ENCODE measurements at regions not wholly inside any gene's neighbourhood (a gene's known extent, or its start where the extent isn't known, plus 50 kb on each side); places are given as distances from the start of the nearest gene placed in this dataset.
A peak's percentile ranks its signal among the peaks of the same experiment; 100 is the strongest.
"Not testable (repeated sequence)": the region's sequence is repeated elsewhere in the genome, so short reads cannot be mapped to it uniquely, and the experiment has no call there.

DNA sequence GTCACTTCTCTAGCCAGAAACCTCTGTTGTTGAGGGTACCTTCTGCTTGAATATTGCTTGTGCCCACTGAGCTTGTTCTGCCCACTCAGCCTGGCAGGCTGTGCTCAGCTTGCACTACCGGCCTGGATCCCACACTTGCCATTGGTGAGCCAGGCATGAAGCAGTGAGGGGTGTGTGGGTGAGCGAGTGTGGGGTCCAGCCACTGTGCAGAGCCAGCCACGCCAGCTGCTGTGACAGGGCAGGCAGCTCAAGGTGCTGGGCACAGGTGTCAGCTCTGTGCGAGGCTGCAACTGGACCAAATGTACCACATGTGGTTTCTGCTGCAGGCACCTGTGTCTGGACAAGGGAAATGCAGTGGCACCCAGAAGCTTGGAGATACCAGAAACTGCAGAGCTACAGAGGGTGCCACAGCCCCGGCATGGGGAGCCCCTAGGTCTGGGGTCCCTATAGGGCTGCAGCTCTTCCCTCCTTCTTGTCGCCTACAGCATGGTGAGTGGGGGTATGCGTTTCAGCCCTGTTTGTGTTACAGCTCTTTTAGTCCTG, 305.1 kb upstream of the RIOK2 start:
- DNase-seq (ENCODE audit: low spot score) = no peak

DNA sequence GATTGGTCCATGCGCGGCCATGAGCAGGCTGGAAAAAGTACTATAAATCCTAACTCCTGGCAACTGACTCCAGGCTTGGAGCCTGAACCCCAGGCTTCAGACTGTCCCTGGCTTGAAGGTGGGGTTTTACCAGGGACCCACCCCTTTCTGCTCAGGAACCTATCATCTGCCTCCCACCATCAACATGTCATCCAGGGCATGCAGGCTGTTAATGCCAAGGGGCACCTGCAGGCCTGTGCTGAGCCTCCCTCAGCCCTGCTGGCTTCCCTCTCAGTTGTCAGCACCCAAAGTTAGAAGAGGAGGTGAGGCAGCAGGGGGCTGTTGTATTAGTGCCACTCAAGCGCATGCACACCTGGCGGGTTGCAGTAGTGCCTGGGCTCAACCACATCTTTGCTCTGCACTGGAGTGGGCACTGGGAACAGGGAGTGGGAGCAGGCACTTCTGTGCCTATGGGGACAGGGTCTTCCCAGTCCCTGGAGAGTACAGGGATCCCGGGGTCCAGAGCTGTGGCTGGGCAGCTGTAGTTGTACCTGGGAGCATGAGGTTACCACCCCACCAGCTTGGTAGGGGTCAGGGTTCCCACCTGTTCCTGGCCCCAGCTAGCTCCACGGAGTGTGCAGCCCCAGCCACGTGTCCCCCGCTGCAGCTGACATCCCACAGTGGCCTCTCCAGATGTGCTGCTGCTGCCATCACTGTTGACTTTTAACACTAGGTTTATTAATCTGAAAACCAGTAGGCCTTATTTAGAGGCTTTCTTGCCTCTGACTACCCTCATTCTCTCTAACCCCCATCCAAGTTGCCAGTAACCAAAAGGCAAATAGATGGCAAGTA, 306.2 kb upstream of the RIOK2 start:
- no peak for DNase-seq (ENCODE audit: low spot score)

DNA sequence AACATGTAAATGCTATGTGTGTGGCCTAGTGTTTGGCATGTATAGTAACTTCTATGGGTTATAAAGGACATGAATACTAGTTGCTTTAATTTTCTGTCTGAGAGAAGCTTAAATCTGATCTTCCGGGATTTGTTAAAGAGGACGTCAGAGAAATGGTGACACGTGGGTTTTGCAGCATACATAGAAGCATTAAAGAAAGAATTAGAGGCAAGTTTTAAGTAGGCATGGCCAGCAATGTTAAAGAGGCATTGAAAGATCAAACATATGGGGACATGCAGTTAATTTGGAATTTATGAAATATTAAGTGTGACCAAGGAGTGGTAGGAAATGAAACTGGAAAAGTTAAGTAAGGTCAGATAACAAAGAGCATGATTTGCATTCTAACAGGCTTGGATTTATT, 311.4 kb upstream of the RIOK2 start:
- DNase-seq (ENCODE audit: low spot score) = no peak

- DNase-seq (ENCODE audit: low spot score) = no peak
These were observed 312.3 kb upstream of the RIOK2 start for GRCh38 chr5:97495301-97495700.

- no peak for DNase-seq (ENCODE audit: low spot score)
These were observed 313.0 kb upstream of the RIOK2 start for GRCh38 chr5:97496037-97496436.

DNA sequence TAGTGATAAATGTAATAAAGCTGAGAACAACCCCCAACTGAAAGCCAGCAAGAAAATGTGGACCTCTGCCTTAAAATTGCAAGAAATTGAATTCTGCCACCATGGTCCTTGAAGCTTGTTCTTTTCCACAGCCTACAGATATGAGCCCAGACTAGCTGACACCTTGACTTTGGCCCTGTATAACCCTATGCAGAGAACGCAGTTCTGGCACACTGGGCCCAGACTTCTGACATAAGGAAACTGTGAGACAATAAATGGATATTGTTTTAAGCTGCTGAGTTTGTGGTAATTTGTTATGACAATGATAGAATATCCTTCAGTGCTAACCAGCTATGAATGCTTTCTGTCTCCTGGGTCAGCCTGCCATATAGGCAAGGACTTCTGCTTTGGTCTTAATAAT, 315.6 kb upstream of the RIOK2 start:
- DNase-seq (ENCODE audit: low spot score) = no peak

- no peak for DNase-seq (ENCODE audit: low spot score)
These were observed 316.6 kb upstream of the RIOK2 start for GRCh38 chr5:97499605-97500004.

DNA sequence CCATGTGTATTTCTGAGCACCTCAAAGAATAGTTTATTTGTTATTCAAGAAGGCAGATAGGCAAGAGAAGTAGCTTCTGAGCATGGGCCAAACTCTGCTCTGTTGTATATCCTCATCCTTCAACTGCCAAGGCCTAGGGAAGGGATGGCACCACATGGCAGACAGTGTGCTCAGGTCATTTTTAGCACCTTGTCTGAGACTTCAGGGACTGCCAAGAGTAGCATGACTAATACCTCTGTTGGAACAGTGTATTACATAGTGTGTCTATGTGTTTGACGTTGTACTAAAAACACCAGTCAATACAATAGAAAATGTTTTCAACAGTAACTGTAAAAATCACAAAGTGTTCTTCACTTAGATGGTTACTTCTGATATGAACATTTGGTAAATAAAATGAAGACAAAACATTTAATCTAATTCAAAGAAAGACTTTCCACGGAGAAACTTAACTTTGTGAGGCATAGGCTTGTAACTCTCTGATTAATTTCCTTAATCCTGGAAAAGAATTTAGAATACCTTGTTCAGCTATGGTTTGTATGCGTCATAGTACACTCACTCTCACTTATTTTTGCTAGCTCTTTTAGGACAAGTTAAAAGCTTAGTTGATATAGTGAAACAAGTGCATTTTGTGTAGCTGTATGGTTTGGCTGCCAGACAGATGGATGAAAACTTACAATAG, 318.4 kb upstream of the RIOK2 start:
- no peak for DNase-seq (ENCODE audit: low spot score)

GRCh38 chr5:97501965-97502305, 318.9 kb upstream of the RIOK2 start:
- no peak for DNase-seq (ENCODE audit: low spot score)

- no peak for DNase-seq (ENCODE audit: low spot score)
These were observed 325.8 kb upstream of the RIOK2 start for GRCh38 chr5:97508864-97509263.

DNA sequence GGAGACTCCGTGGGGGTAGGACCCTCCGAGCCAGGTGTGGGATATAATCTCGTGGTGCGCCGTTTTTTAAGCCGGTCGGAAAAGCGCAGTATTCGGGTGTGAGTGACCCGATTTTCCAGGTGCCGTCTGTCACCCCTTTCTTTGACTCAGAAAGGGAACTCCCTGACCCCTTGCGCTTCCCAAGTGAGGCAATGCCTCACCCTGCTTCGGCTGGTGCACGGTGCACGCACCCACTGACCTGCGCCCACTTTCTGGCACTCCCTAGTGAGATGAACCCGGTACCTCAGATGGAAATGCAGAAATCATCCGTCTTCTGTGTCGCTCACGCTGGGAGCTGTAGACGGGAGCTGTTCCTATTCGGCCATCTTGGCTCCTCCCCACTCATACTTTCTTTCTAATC, 336.5 kb upstream of the RIOK2 start:
- DNase-seq (ENCODE audit: low spot score) = not testable (repeated sequence)

GRCh38 chr5:97523336-97523735, 340.3 kb upstream of the RIOK2 start:
- DNase-seq (ENCODE audit: low spot score) = not testable (repeated sequence)

DNA sequence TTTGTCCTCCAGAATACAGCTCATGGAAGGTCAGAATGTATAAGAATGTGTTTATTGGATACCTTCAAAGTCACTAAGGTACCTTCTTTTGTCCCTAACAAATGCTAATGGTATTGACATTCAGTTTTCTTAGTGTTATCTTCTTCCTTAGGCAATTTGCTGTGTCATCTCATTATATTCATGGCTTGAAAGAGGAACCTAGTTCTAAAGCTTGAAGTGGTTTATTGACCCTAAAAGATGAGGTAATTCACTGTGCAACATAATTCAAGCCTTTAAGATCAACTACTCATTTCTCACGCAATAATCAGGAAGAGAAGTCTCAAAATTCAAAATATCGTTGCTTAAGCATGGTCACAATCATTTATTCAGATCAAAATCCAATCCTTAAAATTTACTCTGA, 342.7 kb upstream of the RIOK2 start:
- DNase-seq (ENCODE audit: low spot score) = no peak

- DNase-seq (ENCODE audit: low spot score) = no peak
These were observed 345.9 kb upstream of the RIOK2 start for GRCh38 chr5:97528941-97529340.

DNA sequence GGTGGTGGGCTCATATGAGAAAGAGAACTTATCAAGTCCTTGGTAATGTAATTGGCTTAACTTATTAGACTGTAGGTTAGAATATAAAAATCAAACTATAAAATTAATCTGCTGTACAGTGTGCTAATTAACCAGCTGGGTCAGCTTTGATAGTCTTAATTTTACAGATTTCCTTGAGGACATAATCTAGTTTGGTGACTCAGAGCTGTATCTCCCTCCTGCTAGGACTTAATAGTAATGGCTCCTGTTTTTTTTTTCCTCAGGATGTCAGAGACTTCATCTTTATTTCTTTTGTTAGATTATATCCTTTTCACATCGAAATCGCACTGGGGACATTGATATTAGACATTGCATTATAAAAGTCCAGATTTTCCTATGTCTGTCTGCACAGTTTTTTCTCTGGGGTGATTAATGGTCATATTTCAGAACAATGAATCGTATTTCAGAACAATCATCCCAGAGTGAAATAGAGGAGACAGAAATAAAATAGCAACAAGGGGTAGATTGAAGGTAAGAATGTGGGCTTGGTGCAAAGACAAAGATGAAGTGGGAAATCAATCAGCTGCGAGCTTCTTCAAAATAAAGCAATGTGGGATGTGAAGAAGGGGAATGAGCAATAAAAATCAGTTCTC, 346.4 kb upstream of the RIOK2 start:
- no peak for DNase-seq (ENCODE audit: low spot score)

DNA sequence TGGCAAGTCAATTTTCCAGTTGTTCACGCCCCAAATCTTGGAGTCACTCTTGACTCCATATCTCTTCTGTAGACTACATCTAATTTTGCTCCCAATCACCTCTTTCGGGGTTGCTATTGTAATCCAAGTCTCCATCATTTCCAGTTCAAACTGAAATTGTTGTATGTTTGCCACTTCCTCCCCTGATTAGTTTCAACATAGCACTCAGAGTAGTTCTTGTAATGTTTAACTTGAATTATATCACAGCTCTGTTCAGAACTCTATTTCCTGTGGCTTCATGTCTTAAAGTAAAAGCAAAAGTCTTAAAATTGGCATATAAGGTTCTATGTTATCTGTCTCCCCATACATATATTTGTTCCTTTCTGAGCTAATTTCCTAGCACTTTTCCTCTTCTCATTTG, 348.5 kb upstream of the RIOK2 start:
- no peak for DNase-seq (ENCODE audit: low spot score)

DNA sequence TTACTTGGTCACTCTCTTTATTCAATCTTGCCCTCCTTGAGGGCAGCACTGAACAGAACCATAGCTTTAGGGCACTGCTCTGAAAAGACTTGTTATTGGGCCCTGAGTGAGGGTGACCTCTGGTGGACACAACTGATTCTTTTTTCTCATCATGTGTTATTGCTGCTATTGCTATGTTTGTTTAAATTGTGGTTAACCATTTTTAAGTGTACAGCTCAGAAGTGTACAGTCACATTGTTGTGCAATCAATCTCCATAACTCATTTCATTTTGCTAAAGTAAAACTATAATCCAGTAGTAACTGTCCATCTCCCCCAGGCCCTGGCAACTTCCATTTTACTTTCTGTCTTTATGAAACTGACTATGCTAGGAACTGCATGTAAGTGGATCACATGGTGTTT, 351.1 kb upstream of the RIOK2 start:
- DNase-seq (ENCODE audit: low spot score) = peak; percentile 89

DNA sequence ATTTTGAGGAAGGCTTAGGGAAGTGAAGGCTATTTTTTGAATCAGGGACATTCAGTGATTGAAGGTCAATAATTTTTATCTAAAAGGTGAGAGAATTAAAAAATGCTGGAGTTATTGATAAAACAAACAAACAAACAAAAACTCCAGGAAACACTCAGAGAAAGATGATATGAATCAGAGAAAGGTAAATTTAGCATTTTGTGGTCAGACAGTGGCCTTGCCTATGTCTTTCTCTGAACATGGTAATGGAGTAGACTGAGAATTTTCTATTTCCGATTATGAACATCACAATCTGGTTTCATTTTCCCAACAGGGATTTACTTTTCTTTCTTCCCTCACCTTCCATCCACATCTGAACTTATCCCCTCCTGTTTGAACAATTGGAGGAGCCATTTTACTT, 353.6 kb upstream of the RIOK2 start:
- no peak for DNase-seq (ENCODE audit: low spot score)

GRCh38 chr5:97538912-97539311, 355.9 kb upstream of the RIOK2 start:
- no peak for DNase-seq (ENCODE audit: low spot score)

DNA sequence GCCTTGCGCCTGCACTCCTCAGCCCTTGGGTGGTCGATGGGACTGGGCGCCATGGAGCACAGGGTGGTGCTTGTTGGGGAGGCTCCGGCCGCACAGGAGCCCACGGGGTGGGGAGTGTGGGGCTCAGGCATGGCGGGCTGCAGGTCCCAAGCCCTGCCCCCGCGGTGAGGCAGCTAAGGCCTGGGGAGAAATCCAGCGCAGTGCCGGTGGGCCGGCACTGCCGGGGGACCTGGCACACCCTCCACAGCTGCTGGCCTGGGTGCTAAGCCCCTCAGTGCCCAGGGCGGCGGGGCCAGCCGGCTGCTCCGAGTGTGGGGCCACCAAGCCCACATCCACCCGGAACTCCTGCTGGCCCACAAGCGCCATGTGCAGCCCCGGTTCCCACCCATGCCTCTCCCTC, 358.8 kb upstream of the RIOK2 start:
- no peak for DNase-seq (ENCODE audit: low spot score)

DNA sequence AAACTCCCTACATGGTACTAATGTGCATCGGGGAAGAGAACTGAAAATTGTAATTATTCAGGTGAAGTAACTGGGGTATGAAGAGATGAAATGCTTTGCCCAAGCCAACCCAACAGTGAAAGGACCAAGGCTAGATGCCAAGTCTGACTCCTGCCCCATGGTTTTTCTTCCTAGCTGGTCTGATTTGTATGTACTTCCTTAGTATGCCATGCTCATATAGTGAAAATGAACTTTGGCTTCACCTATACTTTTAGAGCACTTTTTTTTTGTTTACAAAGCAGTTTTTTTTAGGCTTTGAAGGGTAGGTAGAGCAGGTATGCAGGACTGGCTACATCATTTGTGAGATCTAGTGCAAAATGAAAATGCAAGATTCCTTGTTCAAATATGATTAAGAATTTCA, 359.4 kb upstream of the RIOK2 start:
- DNase-seq (ENCODE audit: low spot score) = no peak

GRCh38 chr5:97543166-97543565, 360.1 kb upstream of the RIOK2 start:
- no peak for DNase-seq (ENCODE audit: low spot score)

DNA sequence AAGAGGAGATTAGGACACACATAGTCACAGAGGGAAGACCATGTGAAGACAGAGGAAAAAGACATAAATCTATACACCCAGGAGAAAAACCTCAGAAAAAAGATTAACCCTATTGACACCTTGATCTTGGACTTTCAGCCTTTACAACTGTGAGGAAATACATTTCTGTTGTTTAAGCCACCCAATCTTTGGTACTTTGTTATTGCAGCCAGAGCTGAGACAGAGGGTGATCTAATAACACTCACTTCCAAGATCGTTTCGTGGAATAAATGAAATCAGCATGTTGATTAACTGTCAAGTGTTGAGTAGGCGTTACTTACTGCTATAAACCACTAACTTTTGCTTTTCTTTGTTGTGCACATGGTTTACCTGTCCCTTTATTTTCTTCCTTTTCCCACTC, 361.2 kb upstream of the RIOK2 start:
- DNase-seq (ENCODE audit: low spot score) = no peak

All from SW480 (cell line).